ENCODE measurements at regions not wholly inside any gene's neighbourhood (a gene's known extent, or its start where the extent isn't known, plus 50 kb on each side); places are given as distances from the start of the nearest gene placed in this dataset.
"Not testable (repeated sequence)": the region's sequence is repeated elsewhere in the genome, so short reads cannot be mapped to it uniquely, and the experiment has no call there.

- intact Hi-C loops (cut with micrococcal nuclease) = no loop called here
Observed at GRCh38 chr18:76707534-76707933, 114.8 kb upstream of the ZNF236 start.

GRCh38 chr18:76704589-76704988, 117.8 kb upstream of the ZNF236 start:
- POLR2A ChIA-PET; H3K4me3 ChIP-seq (replicated peaks in 1 of 3; ENCODE audit: insufficient read depth in 1 of 3, low read depth in 1 of 3, low read length in 3 of 3); H2AFZ ChIP-seq (ENCODE audit: low read depth, low read length); H3K9me1 ChIP-seq (replicated peaks; ENCODE audit: control insufficient read depth, extremely low read depth, insufficient read depth, low read length); H3K36me3 ChIP-seq (ENCODE audit: control insufficient read depth in 2 of 2, extremely low read depth in 1 of 2, insufficient read depth in 2 of 2, low read length in 2 of 2); FAIRE-seq; H3K27ac ChIP-seq (ENCODE audit: insufficient read depth, low read depth, low read length); H3K4me1 ChIP-seq (ENCODE audit: control insufficient read depth, extremely low read depth, insufficient read depth, low read length); H3K79me2 ChIP-seq (ENCODE audit: control insufficient read depth, insufficient read depth, low read length); CTCF ChIA-PET; BruUV-seq (replicated peaks); H4K20me1 ChIP-seq (replicated peaks; ENCODE audit: control insufficient read depth, extremely low read depth, insufficient read depth, low read length); H3K9me3 ChIP-seq (replicated peaks; ENCODE audit: control insufficient read depth, insufficient read depth, low read length); H3K27me3 ChIP-seq (ENCODE audit: control insufficient read depth in 2 of 2, insufficient read depth in 2 of 2, low read length in 2 of 2); dilution Hi-C loops (cut with MboI; ENCODE audit: extremely low pct_ligation_motif_present, low sequenced_read_pairs); DNase-seq (ENCODE audit: low read depth, low spot score); H3K4me2 ChIP-seq (ENCODE audit: insufficient read depth, low read length); intact Hi-C loops (cut with micrococcal nuclease); H3K9ac ChIP-seq (replicated peaks; ENCODE audit: extremely low read depth, insufficient read depth, low read length): not testable (repeated sequence)

More at GRCh38 chr18:76707534-76707933, 114.8 kb upstream of the ZNF236 start:
- Histone ChIP-seq H3K4me3 (replicated peaks in 1 of 3; ENCODE audit: insufficient read depth in 1 of 3, low read depth in 1 of 3, low read length in 3 of 3) (no peak overlapping the region), H2AFZ (ENCODE audit: low read depth, low read length) (no peak overlapping the region), H4K20me1 (replicated peaks; ENCODE audit: control insufficient read depth, extremely low read depth, insufficient read depth, low read length) (no peaks in the 10 kb centered on the region), H3K4me1 (ENCODE audit: control insufficient read depth, extremely low read depth, insufficient read depth, low read length) (no peaks in the 10 kb centered on the region), H3K9me3 (replicated peaks; ENCODE audit: control insufficient read depth, insufficient read depth, low read length) (no peaks in the 10 kb centered on the region), H3K27ac (ENCODE audit: insufficient read depth, low read depth, low read length) (no peak overlapping the region), H3K9ac (replicated peaks; ENCODE audit: extremely low read depth, insufficient read depth, low read length) (no peak overlapping the region), H3K9me1 (replicated peaks; ENCODE audit: control insufficient read depth, extremely low read depth, insufficient read depth, low read length) (no peaks in the 10 kb centered on the region), H3K36me3 (ENCODE audit: control insufficient read depth in 2 of 2, extremely low read depth in 1 of 2, insufficient read depth in 2 of 2, low read length in 2 of 2) (no peaks in the 10 kb centered on the region), H3K27me3 (ENCODE audit: control insufficient read depth in 2 of 2, insufficient read depth in 2 of 2, low read length in 2 of 2) (no peaks in the 10 kb centered on the region), H3K4me2 (ENCODE audit: insufficient read depth, low read length) (no peak overlapping the region), H3K79me2 (ENCODE audit: control insufficient read depth, insufficient read depth, low read length) (no peaks in the 10 kb centered on the region)
- ChIA-PET POLR2A (no interaction called here), CTCF (interaction anchor here (1.4 to 5.3 kb wide), 3 partner anchors 14 to 309 kb away, joined by 3 to 169 read pairs (median 6); no protein-coding TSS in a partner anchor)
- no TSS peak for BruUV-seq (replicated peaks)
- DNase-seq (ENCODE audit: low read depth, low spot score) = no peak
- no peak for TF ChIP-seq MAX (IDR thresholded peaks at IDR 0.05; ENCODE audit: insufficient read depth, insufficient read length)
- TF ChIP-seq GATA2 (IDR thresholded peaks at IDR 0.05; ENCODE audit: insufficient read depth, insufficient read length, low read depth, low read length) = no peak
- TF ChIP-seq POLR2AphosphoS5 (IDR thresholded peaks at IDR 0.05; ENCODE audit: insufficient read depth, low read depth, low read length) = no peak
- no peak for TF ChIP-seq MYC (IDR thresholded peaks at IDR 0.05; ENCODE audit: low read depth, low read length)
- TF ChIP-seq CTCF (IDR thresholded peaks at IDR 0.05; ENCODE audit: extremely low read depth in 1 of 2, insufficient read depth in 1 of 2, low read depth in 1 of 2, low read length in 2 of 2) = no peak
- no peak for TF ChIP-seq JUN (IDR thresholded peaks at IDR 0.05; ENCODE audit: borderline replicate concordance, insufficient read depth, insufficient read length, low read depth)
- TF ChIP-seq FOS (IDR thresholded peaks at IDR 0.05; ENCODE audit: borderline replicate concordance, insufficient read depth, low read length) = no peak
- no peak for TF ChIP-seq EZH2 (IDR thresholded peaks at IDR 0.05; ENCODE audit: borderline replicate concordance, low read depth, low read length, severe bottlenecking)
- no peak for TF ChIP-seq POLR2A (IDR thresholded peaks at IDR 0.05; ENCODE audit: low read depth, low read length)
- dilution Hi-C loops (cut with MboI; ENCODE audit: extremely low pct_ligation_motif_present, low sequenced_read_pairs) = no loop called here
- no peak for FAIRE-seq
